DND-41 (cell line): ENCODE measurements at regions not wholly inside any gene's neighbourhood (a gene's known extent, or its start where the extent isn't known, plus 50 kb on each side); places are given as distances from the start of the nearest gene placed in this dataset.

Experiments used
- CTCF ChIP-seq: IDR thresholded peaks from 2 replicates; pipeline ENCODE4 v1.5.1; 2012; ENCODE audit warnings: borderline replicate concordance, low read length, moderate library complexity, mild to moderate bottlenecking; ENCODE audit not compliant: poor library complexity, severe bottlenecking; ENCODE audit errors: extremely low read depth
- EZH2 ChIP-seq: IDR thresholded peaks from 3 replicates; pipeline ENCODE4 v1.6.1; 2012; ENCODE audit warnings: borderline replicate concordance, low read depth, mild to moderate bottlenecking, moderate library complexity, low read length, inconsistent platforms; ENCODE audit not compliant: severe bottlenecking

GRCh38 chr2:128608921-128609880 lies 290.5 kb upstream of the HS6ST1 start:
- no peak for TF ChIP-seq CTCF
- TF ChIP-seq EZH2: no peak
